Stimulated activated naive CD4-positive, alpha-beta T cell treated with Interleukin-2 at 50 U/mL for 16 hours (primary cell): ENCODE measurements at regions not wholly inside any gene's neighbourhood (a gene's known extent, or its start where the extent isn't known, plus 50 kb on each side); places are given as distances from the start of the nearest gene placed in this dataset.

Experiments used
- DNase-seq: peaks from one replicate; lab custom pipeline; 2025; lab: John Stamatoyannopoulos, UW

DNA sequence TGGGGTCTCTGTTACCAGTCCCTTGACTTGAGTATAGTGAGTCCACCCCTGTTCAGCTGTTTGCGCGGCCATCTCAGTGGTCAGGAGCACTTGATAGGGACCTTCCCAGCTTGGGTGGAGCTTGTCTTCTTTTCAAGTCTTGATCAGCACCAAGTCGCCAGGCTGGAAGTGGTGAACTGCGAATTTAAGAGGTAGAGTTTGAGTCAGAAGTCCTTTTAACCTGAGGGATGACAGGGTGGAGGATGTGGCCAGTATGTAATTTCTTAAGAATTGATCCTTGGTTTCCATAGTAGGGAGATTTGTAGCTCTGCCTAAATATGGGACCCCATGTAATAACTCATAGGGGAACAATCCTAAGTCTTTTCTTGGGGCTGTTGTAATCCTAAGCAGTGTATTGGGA, 86.3 kb upstream of the XCR1 start:
- no peak for DNase-seq

DNA sequence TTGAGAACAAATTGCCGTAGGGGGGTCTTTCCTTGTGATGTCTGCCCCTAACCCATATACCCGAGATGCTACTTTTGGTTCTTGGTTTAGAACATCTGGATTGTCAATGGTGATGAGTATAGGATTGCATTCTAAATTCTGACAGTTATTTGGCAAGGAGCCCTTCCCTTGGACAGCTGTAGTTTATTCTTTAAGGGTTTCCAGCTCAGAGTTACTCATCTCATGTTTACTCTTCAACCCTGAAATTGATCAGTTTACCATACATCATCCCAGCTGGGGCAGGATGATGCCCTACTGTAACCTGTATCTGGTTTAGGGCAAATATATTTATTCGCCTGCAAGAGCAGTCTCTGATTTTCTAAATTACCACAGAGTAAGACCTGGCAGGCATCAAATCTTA, 85.7 kb upstream of the XCR1 start:
- DNase-seq: no peak

GRCh38 chr3:46112296-46112695, 85.0 kb upstream of the XCR1 start:
- DNase-seq: no peak

- DNase-seq: no peak
Observed at GRCh38 chr3:46110701-46111493, 83.6 kb upstream of the XCR1 start.

- DNase-seq: no peak
Observed at GRCh38 chr3:46107682-46108081, 80.4 kb upstream of the XCR1 start.

GRCh38 chr3:46105306-46105919, 78.1 kb upstream of the XCR1 start:
- DNase-seq: no peak

GRCh38 chr3:46104706-46105105, 77.4 kb upstream of the XCR1 start:
- DNase-seq: no peak

- DNase-seq: no peak
Observed at GRCh38 chr3:46102780-46103130, 75.5 kb upstream of the XCR1 start.

GRCh38 chr3:46102059-46102779, 74.9 kb upstream of the XCR1 start:
- DNase-seq: peak; percentile 7

GRCh38 chr3:46100812-46101211, 73.5 kb upstream of the XCR1 start:
- no peak for DNase-seq

DNA sequence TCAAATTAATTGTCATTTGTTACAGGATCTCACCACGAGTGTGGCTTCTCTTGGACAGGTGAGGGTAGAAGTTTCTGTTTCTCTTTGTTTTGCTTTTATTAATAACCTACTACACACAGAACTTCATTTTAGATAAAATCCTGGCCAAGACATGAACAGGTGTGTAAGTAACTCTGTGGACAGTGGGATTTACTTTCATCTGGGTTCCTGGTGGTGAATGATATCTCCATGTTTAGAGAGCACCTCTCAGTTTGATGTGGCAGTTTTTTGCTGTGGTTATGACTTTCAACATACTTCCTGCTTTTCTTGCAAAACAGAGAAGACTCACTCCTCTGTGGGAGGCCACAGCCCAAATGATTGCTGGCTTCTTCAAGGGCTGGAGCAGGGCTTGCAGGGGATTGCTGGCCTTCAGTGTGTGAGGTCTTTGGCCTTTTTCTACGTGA, 71.1 kb upstream of the XCR1 start:
- peak; percentile 23 for DNase-seq

DNA sequence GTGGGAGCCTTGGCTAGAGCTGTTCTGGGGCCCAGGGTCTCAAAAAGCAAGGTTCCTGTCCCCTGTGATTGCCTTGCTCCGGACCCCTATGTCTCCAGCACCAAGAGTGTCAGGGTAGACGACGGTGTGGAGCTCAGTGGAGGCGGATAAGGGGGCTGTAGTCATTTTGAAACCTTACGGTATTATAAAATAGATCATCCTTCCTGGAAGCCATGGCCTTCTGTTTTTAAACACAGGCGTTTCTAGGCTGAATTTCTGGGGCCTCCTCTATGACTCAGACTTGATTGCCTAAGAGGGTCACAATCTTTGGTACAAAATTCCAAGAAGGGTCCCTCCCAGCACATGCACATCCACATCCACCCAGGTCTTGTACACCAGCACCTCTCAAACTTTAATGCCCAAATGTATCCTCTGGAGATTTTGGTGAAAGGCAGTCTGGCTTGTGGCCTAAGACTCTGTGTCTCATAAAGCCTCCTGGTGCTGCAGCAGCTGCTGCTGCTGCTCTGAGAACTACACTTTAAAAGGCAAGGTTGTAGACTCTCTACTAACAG, 70.5 kb upstream of the XCR1 start:
- peak; percentile 37 for DNase-seq

DNA sequence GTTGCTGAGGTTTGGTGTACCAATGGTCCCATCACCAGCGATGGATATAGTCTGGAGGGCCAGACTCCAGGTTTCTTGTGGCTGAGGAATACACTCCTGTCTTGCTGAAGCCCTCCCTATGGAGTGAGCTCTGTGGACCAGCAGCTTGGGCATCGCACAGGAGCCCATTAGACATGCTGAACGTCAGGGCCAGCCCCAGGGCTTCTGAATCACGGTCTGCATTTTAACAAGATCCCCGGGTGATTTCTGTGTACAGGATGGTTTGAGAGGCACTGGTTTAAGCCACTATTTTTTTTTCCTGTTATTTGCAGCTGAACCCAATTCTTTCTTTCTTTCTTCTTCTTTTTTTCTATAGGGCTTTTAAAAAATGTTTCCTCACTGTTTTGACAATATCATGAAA, 69.5 kb upstream of the XCR1 start:
- DNase-seq: no peak

DNA sequence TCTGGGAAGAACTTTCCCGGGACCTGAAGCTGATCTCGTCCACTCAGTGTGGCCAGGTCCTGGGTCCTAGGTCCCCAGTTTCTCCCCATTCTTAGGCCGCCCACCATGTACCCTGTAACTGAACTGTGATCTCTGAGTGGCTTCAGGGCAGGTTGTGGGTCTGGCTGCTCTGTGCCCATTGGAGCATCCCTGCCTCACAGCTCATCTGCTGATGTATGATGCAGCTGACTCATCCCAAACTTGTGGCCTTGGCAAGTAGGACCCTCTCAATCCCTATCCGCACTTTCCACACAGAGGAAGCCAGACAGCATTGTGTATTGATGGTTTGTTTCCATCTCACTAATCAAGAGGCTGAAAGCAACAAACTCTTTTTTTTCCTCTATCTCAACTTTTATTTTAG, 69.1 kb upstream of the XCR1 start:
- DNase-seq: no peak

GRCh38 chr3:46095307-46095706, 68.0 kb upstream of the XCR1 start:
- no peak for DNase-seq

DNA sequence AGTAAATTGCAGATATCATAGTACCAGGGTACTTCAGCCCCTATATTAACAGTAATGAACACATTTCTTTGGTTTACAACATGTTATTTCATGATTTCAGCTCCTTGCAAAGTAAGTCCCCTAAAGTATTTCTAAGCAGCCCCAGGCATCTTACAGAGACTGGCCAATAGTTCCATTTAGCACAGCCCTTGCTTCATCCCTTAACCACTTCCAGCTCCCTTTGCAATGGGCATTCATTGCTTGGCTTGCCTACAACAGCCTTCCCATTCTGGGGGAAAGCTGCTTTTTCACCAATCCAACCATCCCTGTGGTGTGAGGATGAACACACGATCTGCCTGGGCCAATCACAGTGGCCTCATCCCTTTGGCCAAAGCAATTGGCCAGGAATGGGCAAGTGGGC, 67.2 kb upstream of the XCR1 start:
- DNase-seq: no peak

- DNase-seq: no peak
Observed at GRCh38 chr3:46093966-46094365, 66.7 kb upstream of the XCR1 start.

DNA sequence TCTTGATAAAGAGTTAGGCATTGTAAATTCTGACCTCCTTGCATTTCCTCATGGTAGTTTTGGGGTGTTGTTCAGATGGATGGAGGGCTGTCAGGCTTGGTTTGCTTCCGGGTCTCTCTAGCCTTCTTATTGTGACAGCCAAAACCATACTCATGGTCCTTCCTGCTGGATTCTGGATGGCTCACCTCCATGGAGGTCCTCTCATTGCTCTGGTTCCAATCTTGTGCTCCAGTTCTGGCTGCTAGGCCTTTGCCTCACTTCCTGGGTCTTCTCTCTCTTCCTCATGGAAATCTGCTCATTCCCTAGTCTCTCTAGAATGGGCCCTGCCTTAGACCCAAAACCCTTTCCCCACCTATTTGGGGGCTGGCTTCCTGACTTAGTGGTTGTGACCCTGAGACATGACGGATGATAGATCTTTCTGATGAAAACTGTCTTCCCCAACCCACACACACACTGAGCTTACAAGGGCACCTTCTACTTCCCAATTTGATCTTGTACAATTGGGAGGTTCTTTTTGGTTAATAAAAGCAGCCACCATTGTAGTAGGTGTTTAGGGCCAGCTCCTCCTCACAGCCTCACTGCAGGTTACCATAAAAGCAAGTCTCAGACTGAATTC, 66.2 kb upstream of the XCR1 start:
- no peak for DNase-seq

DNA sequence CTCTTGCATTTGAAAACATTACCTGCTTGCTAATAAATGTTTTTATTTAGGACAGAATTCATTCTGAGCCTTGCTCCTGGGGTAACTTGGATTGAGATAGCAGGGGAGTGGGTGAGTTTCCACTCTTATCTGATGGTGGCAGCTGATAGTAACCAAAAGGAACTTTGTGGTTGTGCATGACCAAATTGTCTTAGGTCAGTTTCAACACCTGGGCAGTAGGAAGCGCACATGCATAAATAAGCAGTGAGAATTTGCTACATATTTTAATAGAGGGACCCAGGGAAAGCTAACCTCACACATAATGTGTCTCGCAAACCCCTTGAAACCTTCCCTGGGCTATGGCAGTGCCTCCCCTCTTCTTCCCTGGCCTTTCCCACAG, 65.4 kb upstream of the XCR1 start:
- DNase-seq: no peak

GRCh38 chr3:46091741-46092701, 64.7 kb upstream of the XCR1 start:
- DNase-seq: no peak

DNA sequence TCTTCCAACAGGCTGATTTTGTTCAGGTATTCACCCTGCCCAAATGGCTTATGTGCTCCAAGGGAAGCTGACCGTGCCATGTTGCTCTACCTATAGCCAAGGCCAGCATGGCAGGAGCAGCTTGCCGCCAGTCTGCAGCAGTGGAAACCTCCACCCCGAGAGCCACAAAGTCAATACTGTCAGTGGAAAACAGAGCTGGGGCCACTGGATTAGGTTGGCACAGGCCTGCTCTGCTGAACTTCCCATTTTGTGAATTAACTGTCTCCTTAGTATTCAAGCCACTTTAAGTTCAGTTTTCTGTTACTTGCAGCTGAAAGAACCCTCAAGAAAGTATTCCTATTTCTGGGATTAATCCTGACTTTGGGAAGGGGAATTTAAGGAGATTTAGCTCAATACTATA, 63.8 kb upstream of the XCR1 start:
- DNase-seq: no peak
